ENCODE measurements at regions not wholly inside any gene's neighbourhood (a gene's known extent, or its start where the extent isn't known, plus 50 kb on each side); places are given as distances from the start of the nearest gene placed in this dataset.
"Not testable (repeated sequence)": the region's sequence is repeated elsewhere in the genome, so short reads cannot be mapped to it uniquely, and the experiment has no call there.

DNA sequence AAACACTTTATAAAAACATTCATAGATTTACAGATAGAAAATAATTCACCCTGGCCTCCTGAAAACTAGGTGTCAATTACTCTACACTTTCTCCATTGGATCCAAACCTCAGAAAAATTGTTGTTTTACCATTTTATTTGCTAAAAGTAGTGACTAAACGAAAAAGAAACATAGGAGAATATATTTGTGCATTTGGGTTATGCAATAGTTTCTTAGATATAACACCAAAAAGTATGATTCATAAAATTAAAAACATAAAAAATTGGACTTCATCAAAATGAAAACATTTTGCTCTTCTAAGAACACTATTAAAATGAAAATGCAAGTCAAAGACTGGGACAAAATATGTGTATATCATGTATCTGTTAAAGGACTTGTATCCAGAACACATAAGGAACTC is 671.3 kb downstream of the MAFB start:
- Histone ChIP-seq H3K27ac (no peak overlapping the region), H3K9me3 (no peaks in the 10 kb centered on the region), H3K4me3 (no peak overlapping the region), H3K27me3 (no peaks in the 10 kb centered on the region), H3K4me1 (no peaks in the 10 kb centered on the region), H3K36me3 (no peaks in the 10 kb centered on the region)
- TF ChIP-seq EP300 (IDR thresholded peaks at IDR 0.05), result no peak
- TF ChIP-seq, protein P1, sequence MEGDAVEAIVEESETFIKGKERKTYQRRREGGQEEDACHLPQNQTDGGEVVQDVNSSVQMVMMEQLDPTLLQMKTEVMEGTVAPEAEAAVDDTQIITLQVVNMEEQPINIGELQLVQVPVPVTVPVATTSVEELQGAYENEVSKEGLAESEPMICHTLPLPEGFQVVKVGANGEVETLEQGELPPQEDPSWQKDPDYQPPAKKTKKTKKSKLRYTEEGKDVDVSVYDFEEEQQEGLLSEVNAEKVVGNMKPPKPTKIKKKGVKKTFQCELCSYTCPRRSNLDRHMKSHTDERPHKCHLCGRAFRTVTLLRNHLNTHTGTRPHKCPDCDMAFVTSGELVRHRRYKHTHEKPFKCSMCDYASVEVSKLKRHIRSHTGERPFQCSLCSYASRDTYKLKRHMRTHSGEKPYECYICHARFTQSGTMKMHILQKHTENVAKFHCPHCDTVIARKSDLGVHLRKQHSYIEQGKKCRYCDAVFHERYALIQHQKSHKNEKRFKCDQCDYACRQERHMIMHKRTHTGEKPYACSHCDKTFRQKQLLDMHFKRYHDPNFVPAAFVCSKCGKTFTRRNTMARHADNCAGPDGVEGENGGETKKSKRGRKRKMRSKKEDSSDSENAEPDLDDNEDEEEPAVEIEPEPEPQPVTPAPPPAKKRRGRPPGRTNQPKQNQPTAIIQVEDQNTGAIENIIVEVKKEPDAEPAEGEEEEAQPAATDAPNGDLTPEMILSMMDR (IDR thresholded peaks at IDR 0.05), result no peak
- 40 to 74% methylated on average over 1 of the region's 1 CpG for WGBS, 2 donors
- intact Hi-C loops (cut with DNase I), result no loop called here
- DNase-seq, result no peak

GRCh38 chr20:40016890-40017289 is 672.1 kb downstream of the MAFB start:
- no peaks in the 10 kb centered on the region for H3K9me3 ChIP-seq
- no peaks in the 10 kb centered on the region for H3K36me3 ChIP-seq
- H3K4me3 ChIP-seq, result no peak overlapping the region
- H3K27ac ChIP-seq, result no peak overlapping the region
- 71 to 81% methylated on average over 4 of the region's 4 CpGs for WGBS, 2 donors
- DNase-seq, result no peak
- no peaks in the 10 kb centered on the region for H3K27me3 ChIP-seq
- no peaks in the 10 kb centered on the region for H3K4me1 ChIP-seq
- intact Hi-C loops (cut with DNase I), result no loop called here
- TF ChIP-seq POLR2A (IDR thresholded peaks at IDR 0.05) (no peak), EP300 (IDR thresholded peaks at IDR 0.05) (no peak), POLR2AphosphoS5 (IDR thresholded peaks at IDR 0.05) (no peak)
- TF ChIP-seq, protein P1 (IDR thresholded peaks at IDR 0.05), result no peak

DNA sequence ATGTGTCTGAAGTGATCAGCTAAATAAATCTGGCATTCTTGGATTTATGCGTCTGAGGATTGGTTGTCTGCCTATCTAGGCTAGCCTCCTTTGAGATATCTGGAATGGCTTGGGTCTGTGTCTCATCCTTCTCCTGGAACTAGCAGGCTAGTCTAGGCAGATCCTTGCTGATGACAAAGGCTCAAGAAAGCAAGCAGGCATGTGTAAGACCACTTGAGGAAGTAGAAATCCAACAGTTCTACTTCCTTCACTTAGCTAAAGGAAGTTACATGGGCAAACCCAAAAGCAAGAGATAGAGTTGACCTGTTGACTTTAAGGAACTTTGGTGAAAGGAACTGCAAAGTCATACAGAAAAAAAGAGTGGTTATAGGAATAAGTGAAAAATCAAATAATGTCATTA is 672.6 kb downstream of the MAFB start:
- DNase-seq, result no peak
- TF ChIP-seq EP300 (IDR thresholded peaks at IDR 0.05) (no peak), POLR2A (IDR thresholded peaks at IDR 0.05) (no peak), POLR2AphosphoS5 (IDR thresholded peaks at IDR 0.05) (no peak)
- TF ChIP-seq, protein P1 (IDR thresholded peaks at IDR 0.05), result no peak
- Histone ChIP-seq H3K9me3 (no peaks in the 10 kb centered on the region), H3K27me3 (no peaks in the 10 kb centered on the region), H3K4me1 (no peaks in the 10 kb centered on the region), H3K27ac (no peak overlapping the region), H3K4me3 (no peak overlapping the region), H3K36me3 (no peaks in the 10 kb centered on the region)
- intact Hi-C loops (cut with DNase I), result no loop called here
- WGBS, 2 donors, result 95 to 100% methylated on average over 1 of the region's 1 CpG

- H3K27ac ChIP-seq; intact Hi-C loops (cut with DNase I); H3K4me1 ChIP-seq; H3K36me3 ChIP-seq; DNase-seq; H3K4me3 ChIP-seq; H3K27me3 ChIP-seq; H3K9me3 ChIP-seq: not testable (repeated sequence)
- WGBS, 2 donors, result 56 to 60% methylated on average over 5 of the region's 5 CpGs
Measured at GRCh38 chr20:40012026-40012425, 677.0 kb downstream of the MAFB start.

DNA sequence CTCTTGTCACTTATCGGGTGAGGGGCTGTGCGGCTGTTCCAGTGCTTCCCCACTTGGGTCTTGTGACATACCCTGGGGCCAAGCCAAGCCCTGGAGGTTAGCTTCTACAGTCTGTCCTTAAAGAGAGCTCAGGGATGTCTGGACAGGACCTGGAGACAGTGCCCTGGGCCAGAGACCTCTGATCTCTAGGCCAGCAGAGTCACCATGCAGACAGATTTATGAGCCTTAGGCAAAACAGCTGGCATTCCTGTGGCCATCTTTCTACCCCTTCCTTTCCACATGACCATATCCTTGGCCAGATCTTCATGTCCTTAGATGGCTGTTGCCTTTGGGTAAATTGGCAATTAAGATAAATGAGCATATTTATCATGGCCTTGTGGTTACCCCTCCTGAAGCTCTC is 678.6 kb downstream of the MAFB start:
- Histone ChIP-seq H3K9me3 (no peaks in the 10 kb centered on the region), H3K27me3 (no peaks in the 10 kb centered on the region), H3K4me3 (no peak overlapping the region), H3K4me1 (no peaks in the 10 kb centered on the region), H3K36me3 (no peaks in the 10 kb centered on the region), H3K27ac (no peak overlapping the region)
- TF ChIP-seq, protein P1 (IDR thresholded peaks at IDR 0.05), result no peak
- TF ChIP-seq POLR2A (IDR thresholded peaks at IDR 0.05) (no peak), POLR2AphosphoS5 (IDR thresholded peaks at IDR 0.05) (no peak), EP300 (IDR thresholded peaks at IDR 0.05) (no peak)
- 80 to 92% methylated on average over 2 of the region's 2 CpGs for WGBS, 2 donors
- no peak for DNase-seq
- intact Hi-C loops (cut with DNase I), result no loop called here

Measured in sigmoid colon (tissue), 6 donors.